GM12878 (cell line): ENCODE measurements at regions not wholly inside any gene's neighbourhood (a gene's known extent, or its start where the extent isn't known, plus 50 kb on each side); places are given as distances from the start of the nearest gene placed in this dataset.

Experiments used
- ATAC-seq: fragments of 200-7000 bp; cut with Tn5 transposase; 3 replicates; pipeline ENCODE4 v1.9.1; 2020; ENCODE audit warnings: mild to moderate bottlenecking, moderate library complexity
- BruUV-seq: library from RNA; stranded (reverse); fragments of 400-500 nt; replicated peaks from 2 replicates; lab custom pipeline; 2021; lab: Mats Ljungman, UMichigan
- CTCF ChIA-PET: fragments of 300-600 bp; sonication (Branson Sonifier 250); formaldehyde crosslinking; extraction: SDS; loops from one replicate; lab custom pipeline; 2021; ENCODE audit warnings: inconsistent platforms; lab: Yijun Ruan, JAX
- POLR2A ChIA-PET: fragments of 350-600 bp; formaldehyde crosslinking; extraction: SDS; loops from one replicate; lab custom pipeline; 2021; ENCODE audit warnings: inconsistent platforms; lab: Charles Lee
- RAD21 ChIA-PET: fragments of 300-600 bp; sonication (Branson Sonifier 250); formaldehyde crosslinking; loops from one replicate; lab custom pipeline; 2023; ENCODE audit warnings: antibody characterized with exemption; ENCODE audit not compliant: unreplicated experiment; lab: Charles Lee
- SMC1A ChIA-PET: fragments of 300-600 bp; sonication (Branson Sonifier 250); formaldehyde crosslinking; loops from one replicate; lab custom pipeline; 2023; ENCODE audit not compliant: unreplicated experiment, uncharacterized antibody; lab: Charles Lee
- DNase-seq: peaks from one replicate; pipeline ENCODE4 v3.0.0-alpha.2; 2011; ENCODE audit warnings: low read depth, low spot score
- FAIRE-seq: peaks from 3 replicates; lab custom pipeline; 2011; peaks lifted over from hg19 to GRCh38; lab: Jason Lieb, UNC
- H2AFZ ChIP-seq: 2 replicates; pipeline ENCODE4 v1.6.0; 2011; ENCODE audit warnings: low read depth, low read length, control low read depth; ENCODE audit not compliant: control insufficient read depth
- H3K27ac ChIP-seq: 2 replicates; pipeline ENCODE4 v1.5.1; 2011; ENCODE audit warnings: control low read depth; ENCODE audit not compliant: control insufficient read depth, insufficient read depth
- H3K27me3 ChIP-seq, 2 experiments: replicated peaks in 1 of 2; 2 replicates each; pipeline versions ENCODE4 v1.6.0 to v1.6.1; 2011; ENCODE audit warnings: low read length in 1 of 2; ENCODE audit not compliant: control insufficient read depth in 2 of 2, insufficient read depth in 2 of 2
- H3K36me3 ChIP-seq, 2 experiments: 2 replicates each; pipeline ENCODE4 v1.5.1; 2011; ENCODE audit warnings: low read length in 1 of 2; ENCODE audit not compliant: control insufficient read depth in 2 of 2, insufficient read depth in 2 of 2
- H3K4me1 ChIP-seq: 2 replicates; pipeline ENCODE4 v1.6.1; 2011; ENCODE audit warnings: mild to moderate bottlenecking, low read length, moderate library complexity, mixed read lengths; ENCODE audit not compliant: control insufficient read depth, insufficient read depth
- H3K4me2 ChIP-seq: 2 replicates; pipeline ENCODE4 v1.6.0; 2011; ENCODE audit warnings: control low read depth; ENCODE audit not compliant: control insufficient read depth, insufficient read depth
- H3K4me3 ChIP-seq: fragments of 200-600 bp; sonication (generic); 2 replicates; pipeline ENCODE4 v1.5.1; 2016
- H3K79me2 ChIP-seq: 2 replicates; pipeline ENCODE4 v1.6.0; 2011; ENCODE audit warnings: low read length; ENCODE audit not compliant: control insufficient read depth, insufficient read depth
- H3K9ac ChIP-seq: 2 replicates; pipeline ENCODE4 v1.8.0; 2011; ENCODE audit warnings: low read length, control low read depth, mixed read lengths; ENCODE audit not compliant: control insufficient read depth, insufficient read depth
- H3K9me3 ChIP-seq: replicated peaks from 3 replicates; pipeline ENCODE4 v1.5.1; 2011; ENCODE audit warnings: mild to moderate bottlenecking, low read length; ENCODE audit not compliant: control insufficient read depth, insufficient read depth
- H4K20me1 ChIP-seq: 2 replicates; pipeline ENCODE4 v1.6.0; 2011; ENCODE audit not compliant: control insufficient read depth, insufficient read depth
- ATF7 ChIP-seq: fragments of 450-650 bp; IDR thresholded peaks from 2 replicates; pipeline ENCODE4 v1.6.1; 2016; ENCODE audit warnings: low read depth, mild to moderate bottlenecking
- BACH1 ChIP-seq: fragments of 450-650 bp; IDR thresholded peaks from 2 replicates; pipeline ENCODE4 v1.6.1; 2017; ENCODE audit warnings: mild to moderate bottlenecking, borderline replicate concordance
- BHLHE40 ChIP-seq, 2 experiments: fragments of 450-650 bp in 1 of 2; IDR thresholded peaks; 2 replicates each; pipeline ENCODE4 v1.6.1; 2011 to 2017; ENCODE audit warnings: low read depth in 2 of 2, borderline replicate concordance in 1 of 2, improper control_type of control experiment in 1 of 2, low read length in 1 of 2, mild to moderate bottlenecking in 1 of 2
- CBX5 ChIP-seq: sonication (generic); IDR thresholded peaks from 2 replicates; pipeline ENCODE4 v1.6.1; 2016; ENCODE audit warnings: low read depth, moderate library complexity, mild to moderate bottlenecking, inconsistent platforms
- CHD1 ChIP-seq: IDR thresholded peaks from 2 replicates; pipeline ENCODE4 v1.6.1; 2012; ENCODE audit warnings: low read depth, low read length, improper control_type of control experiment
- CTCF ChIP-seq, 3 experiments: IDR thresholded peaks in 2 of 3; conservative IDR thresholded peaks in 1 of 3; 2 replicates each; pipeline ENCODE4 v1.5.1; 2011; ENCODE audit warnings: low read depth in 3 of 3, low read length in 3 of 3, mild to moderate bottlenecking in 3 of 3, control low read depth in 2 of 3, moderate library complexity in 2 of 3, inconsistent platforms in 1 of 3, mixed read lengths in 1 of 3; ENCODE audit not compliant: control insufficient read depth in 2 of 3, insufficient read depth in 1 of 3; ENCODE audit errors: extremely low read depth in 1 of 3
- DPF2 ChIP-seq: fragments of 450-650 bp; IDR thresholded peaks from 2 replicates; pipeline ENCODE4 v1.6.1; 2017; ENCODE audit warnings: mild to moderate bottlenecking
- E2F8 ChIP-seq: fragments of 450-650 bp; IDR thresholded peaks from 2 replicates; pipeline ENCODE4 v1.6.1; 2018; ENCODE audit warnings: mild to moderate bottlenecking, low read depth, moderate library complexity; ENCODE audit not compliant: partially characterized antibody
- FOXK2 ChIP-seq: fragments of 450-650 bp; IDR thresholded peaks from 2 replicates; pipeline ENCODE4 v1.6.1; 2017; ENCODE audit warnings: mild to moderate bottlenecking, moderate library complexity
- JUND ChIP-seq: IDR thresholded peaks from 2 replicates; pipeline ENCODE4 v1.6.1; 2012; ENCODE audit warnings: low read depth, mild to moderate bottlenecking, low read length, improper control_type of control experiment, moderate library complexity
- RAD21 ChIP-seq: IDR thresholded peaks from 2 replicates; pipeline ENCODE4 v1.6.1; 2011; ENCODE audit warnings: mild to moderate bottlenecking, low read depth, low read length, moderate library complexity; ENCODE audit not compliant: insufficient read depth
- STAT1 ChIP-seq: fragments of 450-650 bp; conservative IDR thresholded peaks from 2 replicates; pipeline ENCODE4 v1.6.1; 2014; ENCODE audit warnings: antibody characterized with exemption, mild to moderate bottlenecking
- STAT3 ChIP-seq: IDR thresholded peaks from 2 replicates; pipeline ENCODE4 v1.6.1; 2011; ENCODE audit warnings: low read depth, low read length, improper control_type of control experiment
- TAF1 ChIP-seq: IDR thresholded peaks from 2 replicates; pipeline ENCODE4 v1.6.1; 2011; ENCODE audit warnings: mild to moderate bottlenecking, low read depth, low read length, borderline replicate concordance
- TCF12 ChIP-seq: IDR thresholded peaks from 2 replicates; pipeline ENCODE4 v1.6.1; 2011; ENCODE audit warnings: low read depth, mild to moderate bottlenecking, low read length
- TCF3 ChIP-seq: IDR thresholded peaks from 2 replicates; pipeline ENCODE4 v1.6.1; 2012; ENCODE audit warnings: low read depth, mild to moderate bottlenecking, low read length, borderline replicate concordance; ENCODE audit not compliant: insufficient read depth
- YBX1 ChIP-seq: fragments of 450-650 bp; IDR thresholded peaks from 2 replicates; pipeline ENCODE4 v1.6.1; 2016; ENCODE audit warnings: antibody characterized with exemption
- ZBTB33 ChIP-seq: fragments of 450-650 bp; IDR thresholded peaks from 2 replicates; pipeline ENCODE4 v1.6.1; 2017; ENCODE audit warnings: mild to moderate bottlenecking
- WGBS: methylation state at CpG from one replicate; pipeline ENCODE4 v1.1.6; 2016; ENCODE audit warnings: low lambda C conversion rate; ENCODE audit not compliant: insufficient replicate concordance, insufficient coverage; ENCODE audit errors: missing lambda C conversion rate; 5-methylcytosine and 5-hydroxymethylcytosine counted together
- in situ Hi-C: fragments of 300-500 bp; cut with MboI; formaldehyde crosslinking; loops from 9 replicates; pipeline ENCODE4 v1.14.3; 2018; ENCODE audit warnings: mixed read lengths
- intact Hi-C: fragments of 100-400 bp; cut with micrococcal nuclease; formaldehyde crosslinking; loops from one replicate; pipeline ENCODE4 v1.14.2; 2022; ENCODE audit not compliant: unreplicated experiment

GRCh38 chr17:77881545-77881944, 77.0 kb upstream of the TNRC6C start:
- in situ Hi-C loops (no loop called here), intact Hi-C loops (loop anchor here (1.0 to 10.0 kb wide), 3 partner anchors 12 to 76 kb away; partner anchors contain the start of gene TNRC6C)
- Histone ChIP-seq H3K36me3 (no peaks in the 10 kb centered on the region), H2AFZ (no peak overlapping the region; the same call in 1 of the 2 replicates), H3K4me1 (peaks cover 21% of the 10 kb centered on the region), H3K9ac (no peak overlapping the region), H3K4me2 (peak overlapping the region; percentile 82), H3K79me2 (no peaks in the 10 kb centered on the region), H3K27ac (no peak overlapping the region; the same call in 1 of the 2 replicates), H3K4me3 (peak overlapping the region; percentile 4; the same call in 1 of the 2 replicates), H3K9me3 (peaks cover 8% of the 10 kb centered on the region; the same call in 1 of the 3 replicates), H3K27me3 (no peaks in the 10 kb centered on the region; a peak in 2 of 4 replicates), H4K20me1 (no peaks in the 10 kb centered on the region; the same call in none of the 2 replicates)
- SMC1A ChIA-PET = interaction anchor here (0.6 to 3.2 kb wide), 9 partner anchors 12 to 453 kb away, joined by 3 to 39 read pairs (median 6); no protein-coding TSS in a partner anchor
- DNase-seq (peak; percentile 89), ATAC-seq (peak; percentile 96), FAIRE-seq (peak; percentile 96)
- CTCF ChIA-PET = interaction anchor here (0.7 to 2.9 kb wide), 7 partner anchors 11 to 139 kb away, joined by 3 to 21 read pairs (median 4); no protein-coding TSS in a partner anchor
- POLR2A ChIA-PET = interaction anchor here (0.6 to 2.1 kb wide), 7 partner anchors 11 to 330 kb away, joined by 3 to 21 read pairs (median 9); partner anchors contain the start of gene TNRC6C
- no TSS peak for BruUV-seq
- WGBS = 3% methylated on average over 9 of the region's 10 CpGs
- RAD21 ChIA-PET = interaction anchor here (0.6 to 2.7 kb wide), 10 partner anchors 12 to 522 kb away, joined by 3 to 40 read pairs (median 8); partner anchors contain the start of gene TNRC6C
- TF ChIP-seq FOXK2 (no peak), CTCF (IDR thresholded peaks at IDR 0.05 in 2 of 3, conservative IDR thresholded peaks at IDR 0.05 in 1 of 3; ENCODE audit: control insufficient read depth in 2 of 3, extremely low read depth in 1 of 3, insufficient read depth in 1 of 3, low read depth in 3 of 3, low read length in 3 of 3) (no peak), YBX1 (no peak), CHD1 (no peak), ATF7 (peak; percentile 70), RAD21 (peak; percentile 29; the same call in 1 of the 2 replicates), STAT1 (no peak), BHLHE40 (IDR thresholded peaks at IDR 0.05; ENCODE audit: borderline replicate concordance in 1 of 2, low read depth in 2 of 2, low read length in 1 of 2) (peak; percentile 89), CBX5 (no peak), TCF12 (peak; percentile 97), ZBTB33 (no peak), E2F8 (no peak), BACH1 (peak; percentile 66; the same call in 1 of the 2 replicates), DPF2 (peak; percentile 63), STAT3 (0 out of 2 replicates have a peak, but pooled peaks have one; percentile 34), TCF3 (0 out of 2 replicates have a peak, but pooled peaks have one; percentile 5), JUND (0 out of 2 replicates have a peak, but pooled peaks have one; percentile 5), TAF1 (0 out of 2 replicates have a peak, but pooled peaks have one; percentile 32)
